HG02870 (cell line): ENCODE measurements at regions not wholly inside any gene's neighbourhood (a gene's known extent, or its start where the extent isn't known, plus 50 kb on each side); places are given as distances from the start of the nearest gene placed in this dataset.
"Not testable (repeated sequence)": the region's sequence is repeated elsewhere in the genome, so short reads cannot be mapped to it uniquely, and the experiment has no call there.

Source experiments
- ATAC-seq: cut with Tn5 transposase; IDR thresholded peaks from one replicate; pipeline ENCODE4 v1.9.1; 2021; ENCODE audit warnings: mild to moderate bottlenecking, moderate library complexity; ENCODE audit not compliant: unreplicated experiment

DNA sequence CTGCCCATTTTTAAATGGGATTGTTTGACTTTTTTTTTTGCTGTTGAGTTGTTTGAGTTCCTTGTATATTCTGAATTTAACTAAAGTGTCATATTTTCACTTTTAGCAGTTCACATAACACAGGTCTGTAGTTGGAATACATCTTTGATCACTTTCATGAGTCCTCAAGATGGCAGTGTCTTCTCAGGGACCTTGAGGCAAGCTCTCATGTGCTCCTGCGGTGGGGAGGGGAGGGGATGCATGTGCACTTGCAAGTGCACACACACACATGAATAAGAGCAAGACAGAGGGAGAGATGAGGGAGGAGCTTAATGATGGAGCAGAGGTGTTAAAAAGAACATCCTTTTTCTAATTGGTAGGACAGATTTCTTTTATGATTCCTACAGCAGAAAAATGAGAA lies 291.4 kb upstream of the OR4E1 start:
- ATAC-seq = no peak

DNA sequence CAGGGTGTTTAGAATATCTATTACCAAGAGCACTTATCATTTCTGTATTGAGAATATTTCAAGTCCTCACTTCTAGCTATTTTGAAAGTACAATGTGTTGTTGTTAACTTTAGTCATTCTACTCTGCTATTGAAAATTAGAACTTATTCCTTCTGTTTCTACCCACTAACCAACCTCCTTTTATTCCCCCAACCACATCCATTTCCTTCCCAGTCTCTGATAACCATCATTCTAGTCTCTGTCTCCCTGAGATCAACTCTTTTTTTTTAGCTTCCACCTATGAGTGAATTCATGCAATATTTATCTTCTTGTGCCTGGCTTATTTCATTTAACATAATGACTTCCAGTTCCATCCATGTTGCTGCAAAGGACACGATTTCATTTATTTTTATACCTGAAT lies 290.6 kb upstream of the OR4E1 start:
- ATAC-seq = no peak

DNA sequence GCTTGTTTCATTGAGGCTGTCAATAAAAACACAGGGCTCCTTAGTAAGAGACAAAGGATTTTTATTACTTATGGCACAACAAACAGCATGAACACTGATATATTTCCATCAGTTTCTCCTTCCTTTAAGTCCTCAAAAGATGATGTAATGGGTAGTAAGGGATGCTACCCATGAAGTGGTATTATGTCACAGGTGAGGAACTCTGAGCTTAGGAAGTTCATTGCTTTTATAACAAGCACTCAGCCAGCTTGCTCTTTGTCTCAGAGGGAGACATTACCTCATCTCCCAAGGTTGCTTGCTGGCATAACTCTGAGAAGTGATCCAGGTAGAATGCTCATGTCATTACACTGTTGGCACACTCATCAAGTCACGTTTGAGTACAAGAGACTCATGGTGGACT lies 287.0 kb upstream of the OR4E1 start:
- ATAC-seq = no peak

DNA sequence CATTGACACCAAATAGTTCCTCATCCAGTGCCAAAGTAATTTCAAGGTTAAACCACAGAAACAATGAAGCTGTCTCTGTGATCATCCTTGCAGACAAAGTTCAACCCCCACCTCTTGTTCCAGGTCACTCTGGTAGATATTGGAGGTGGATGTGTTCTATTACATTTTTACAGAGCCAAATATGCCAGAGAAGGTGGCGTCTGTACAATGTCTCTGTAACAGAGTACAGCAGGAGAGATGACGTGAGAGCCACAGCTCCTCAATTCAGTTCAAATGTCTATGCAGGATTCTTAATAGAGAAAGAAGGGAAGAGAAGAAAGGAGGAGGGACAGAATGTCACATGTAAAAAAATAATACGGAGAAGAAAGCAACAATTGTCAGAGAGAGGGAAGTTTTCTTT lies 268.3 kb upstream of the OR4E1 start:
- ATAC-seq = no peak

DNA sequence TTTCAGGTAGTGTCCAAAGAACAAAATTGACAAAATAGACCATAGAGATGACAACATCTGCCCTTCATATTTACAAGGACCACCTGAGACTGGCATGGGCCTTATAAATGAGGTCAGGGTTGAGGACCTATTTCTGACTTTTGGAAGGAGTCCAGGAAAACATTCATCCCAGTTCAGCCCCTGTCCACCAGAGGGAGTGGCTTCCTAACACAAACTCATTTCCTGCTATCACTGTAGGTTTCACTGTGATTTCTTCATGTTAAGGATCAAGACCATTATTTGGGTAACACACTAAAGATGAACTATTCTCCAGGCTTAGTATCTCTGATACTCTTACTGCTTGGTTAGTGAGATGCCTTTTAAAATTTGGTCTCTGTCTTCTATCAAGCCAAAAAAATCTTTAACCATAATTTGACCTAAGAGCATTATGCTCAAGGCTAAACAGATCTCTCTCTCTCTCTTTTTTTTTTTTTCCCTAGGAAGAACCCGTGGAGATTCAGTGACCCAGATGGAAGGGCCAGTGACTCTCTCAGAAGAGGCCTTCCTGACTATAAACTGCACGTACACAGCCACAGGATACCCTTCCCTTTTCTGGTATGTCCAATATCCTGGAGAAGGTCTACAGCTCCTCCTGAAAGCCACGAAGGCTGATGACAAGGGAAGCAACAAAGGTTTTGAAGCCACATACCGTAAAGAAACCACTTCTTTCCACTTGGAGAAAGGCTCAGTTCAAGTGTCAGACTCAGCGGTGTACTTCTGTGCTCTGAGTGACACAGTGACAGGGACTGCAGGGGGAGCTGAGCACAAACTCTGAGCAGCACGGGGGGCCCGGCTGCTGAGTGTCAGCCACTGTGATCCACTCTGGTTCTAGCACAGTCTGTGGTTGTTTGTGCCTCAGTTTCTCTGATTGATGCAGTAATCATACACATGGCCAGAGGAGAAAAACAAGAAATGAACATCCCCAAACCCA lies 267.6 kb upstream of the OR4E1 start:
- no peak for ATAC-seq

DNA sequence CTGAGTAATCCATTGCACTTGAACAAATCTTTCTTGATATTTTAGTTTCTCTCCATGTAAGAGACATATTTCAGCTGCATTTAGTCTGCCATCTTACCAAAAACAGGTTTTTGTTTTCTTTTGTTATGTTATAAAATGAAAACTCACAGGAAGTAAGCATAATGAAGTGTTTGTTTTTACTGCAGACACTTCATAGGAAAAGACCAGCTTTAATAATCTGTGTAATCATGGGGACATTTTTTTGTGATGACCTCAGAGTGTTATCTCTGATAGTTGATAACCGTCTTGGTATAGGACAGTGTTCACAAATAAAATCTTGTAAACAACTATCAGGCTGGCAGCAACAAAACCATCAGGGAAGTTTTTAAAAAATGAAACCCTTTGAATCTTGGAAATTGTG lies 266.2 kb upstream of the OR4E1 start:
- ATAC-seq = no peak

DNA sequence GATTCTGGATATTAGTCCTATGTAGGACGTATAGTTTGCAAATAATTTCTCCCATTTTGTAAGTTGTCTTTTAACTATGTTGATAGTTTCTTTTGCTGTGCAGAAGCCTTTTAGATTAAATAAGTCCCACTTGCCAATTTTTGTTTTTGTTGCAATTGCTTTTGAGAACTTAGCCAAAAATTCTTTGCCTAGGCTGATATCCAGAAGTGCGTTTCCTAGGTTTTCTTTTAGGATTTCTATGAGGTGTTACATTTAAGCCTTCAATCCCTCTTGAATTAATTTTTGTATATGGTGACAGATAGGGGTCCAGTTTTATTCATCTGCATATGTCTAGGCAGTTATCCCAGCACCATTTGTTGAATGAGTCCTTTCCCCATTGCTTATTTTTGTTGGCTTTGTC lies 264.4 kb upstream of the OR4E1 start:
- ATAC-seq = no peak

DNA sequence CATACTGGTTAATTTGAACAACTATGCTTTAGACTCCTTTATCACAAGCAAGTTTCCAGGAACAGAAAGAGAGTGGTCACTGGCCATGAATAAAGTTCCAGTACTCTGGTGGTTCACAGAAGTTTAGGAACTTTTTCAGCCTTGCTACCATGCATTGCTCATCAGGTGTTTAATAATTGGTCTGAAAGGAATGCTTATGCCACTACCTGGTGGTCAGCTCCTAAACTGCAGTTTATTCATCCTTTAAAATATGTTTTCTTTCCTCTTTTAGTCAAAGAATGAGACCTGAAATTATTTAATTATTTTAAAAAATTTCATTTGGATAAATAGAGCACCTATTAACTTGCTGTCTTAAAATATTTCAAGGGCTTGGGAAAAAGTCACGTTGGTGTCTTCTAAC lies 260.1 kb upstream of the OR4E1 start:
- ATAC-seq = no peak

DNA sequence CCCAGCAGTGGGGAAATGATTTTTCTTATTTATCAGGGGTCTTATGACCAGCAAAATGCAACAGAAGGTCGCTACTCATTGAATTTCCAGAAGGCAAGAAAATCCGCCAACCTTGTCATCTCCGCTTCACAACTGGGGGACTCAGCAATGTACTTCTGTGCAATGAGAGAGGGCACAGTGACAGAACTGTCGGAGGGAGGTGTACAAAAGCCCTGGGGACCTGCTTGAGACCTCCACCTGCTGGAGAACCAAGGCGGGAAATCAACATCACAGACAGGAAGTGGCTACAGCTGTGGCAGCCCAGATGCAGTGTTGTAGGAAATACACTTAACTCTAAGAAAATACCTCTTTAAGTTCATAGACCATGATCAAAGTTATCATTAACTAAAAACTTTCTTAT lies 250.9 kb upstream of the OR4E1 start:
- no peak for ATAC-seq

DNA sequence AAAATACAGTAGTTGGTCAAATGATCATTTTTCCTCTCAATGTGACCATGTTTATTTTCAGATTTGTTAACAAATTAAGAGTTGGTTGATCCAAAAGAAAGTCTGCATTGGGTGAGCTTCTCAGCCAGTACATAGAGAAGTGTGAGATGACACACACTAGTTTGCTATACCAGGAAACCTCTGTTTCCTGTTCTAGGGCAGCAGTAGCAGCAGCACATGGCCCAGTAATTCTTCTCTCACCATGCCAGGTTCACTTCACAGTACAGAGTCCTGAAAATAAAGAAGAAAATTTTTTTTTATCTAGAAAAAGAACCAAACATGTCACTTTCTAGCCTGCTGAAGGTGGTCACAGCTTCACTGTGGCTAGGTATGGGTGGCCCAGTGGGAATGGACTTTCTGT lies 250.2 kb upstream of the OR4E1 start:
- no peak for ATAC-seq

DNA sequence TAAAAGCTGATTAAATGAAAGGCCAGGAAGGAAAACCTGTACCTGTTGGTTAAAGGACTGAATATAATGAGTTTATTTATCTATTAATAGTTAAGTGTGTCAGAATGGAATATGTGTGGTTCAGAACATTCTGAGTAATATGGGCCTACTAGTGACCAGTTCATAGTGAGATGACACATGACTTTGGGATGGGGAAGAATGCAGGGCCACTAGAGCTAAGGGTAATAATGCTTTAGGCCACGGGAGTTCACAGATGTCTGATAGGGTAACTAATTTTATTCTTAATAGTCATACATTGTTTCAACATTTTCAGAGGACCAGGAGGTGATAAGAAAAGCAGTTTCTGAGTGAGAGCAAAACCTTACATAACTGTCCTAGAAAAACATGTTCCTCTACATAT lies 247.8 kb upstream of the OR4E1 start:
- ATAC-seq = no peak

DNA sequence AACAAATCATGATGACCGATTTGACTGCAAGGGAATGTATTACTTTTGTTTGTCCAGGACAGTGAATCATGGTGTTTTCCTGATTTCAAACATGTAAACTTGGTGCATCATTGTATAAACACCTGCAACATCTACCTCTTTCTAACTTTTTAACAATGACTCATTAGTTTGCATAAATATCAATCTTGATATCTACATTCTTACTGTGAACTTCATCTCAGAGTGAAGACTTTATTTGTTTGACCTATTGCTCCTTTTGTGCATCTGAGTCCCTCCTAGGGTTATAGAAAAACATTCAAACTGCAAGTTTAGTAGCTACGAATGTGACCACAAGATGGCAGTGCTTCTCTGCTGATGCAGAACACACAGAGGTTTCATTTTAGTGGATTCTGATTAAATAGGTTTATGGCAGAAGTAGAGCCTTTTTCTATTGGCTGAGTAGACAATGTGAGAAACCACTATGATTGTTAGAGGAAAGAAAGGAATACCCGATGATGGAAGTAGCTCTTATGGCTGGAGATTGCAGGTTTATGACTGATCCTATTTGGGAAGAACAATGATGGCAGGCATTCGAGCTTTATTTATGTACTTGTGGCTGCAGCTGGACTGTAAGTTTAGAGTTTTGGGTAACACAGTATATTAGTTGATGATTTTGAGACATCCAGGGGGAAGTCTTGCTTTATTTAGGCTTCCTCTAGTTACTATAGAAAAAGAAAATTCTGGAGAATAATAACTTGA lies 244.2 kb upstream of the OR4E1 start:
- peak; percentile 63 for ATAC-seq

DNA sequence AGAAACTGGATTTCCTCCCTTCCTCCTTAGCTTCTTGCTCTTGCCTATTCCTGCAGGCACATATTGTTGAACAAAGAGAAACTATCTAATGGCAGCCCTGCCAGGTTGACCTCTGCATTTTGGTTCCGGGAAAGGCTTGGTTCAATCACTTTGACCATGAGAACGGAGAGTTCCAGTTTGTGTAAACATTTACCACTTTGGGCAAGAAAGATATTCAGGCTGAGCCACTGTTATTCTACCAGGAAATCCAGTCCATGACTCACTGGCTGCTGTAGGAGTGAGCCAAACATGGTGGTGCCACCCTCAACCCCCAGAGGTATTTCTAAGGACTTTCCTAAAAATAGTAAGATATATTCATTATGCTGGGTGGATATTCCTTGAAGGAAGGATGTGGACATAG lies 242.2 kb upstream of the OR4E1 start:
- ATAC-seq = no peak

DNA sequence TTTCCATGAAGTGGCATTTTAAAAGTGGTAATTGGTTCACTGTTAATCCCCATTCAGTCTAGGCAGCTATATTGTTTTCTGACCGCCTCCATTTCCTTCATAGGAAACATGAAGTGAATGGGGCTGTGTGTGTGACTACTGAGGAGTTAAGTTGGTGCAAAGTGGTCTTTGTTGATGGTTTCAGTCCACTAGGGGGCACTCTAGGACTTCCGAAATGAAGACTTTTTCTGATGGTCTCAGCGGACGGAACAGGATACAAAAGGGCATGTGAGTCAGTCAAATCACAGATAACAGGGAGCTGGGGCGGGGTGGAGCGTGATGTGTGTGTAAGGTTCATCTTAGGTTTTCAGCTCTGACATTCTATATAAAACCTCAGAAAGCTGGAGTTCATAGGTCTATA lies 240.1 kb upstream of the OR4E1 start:
- ATAC-seq = no peak

DNA sequence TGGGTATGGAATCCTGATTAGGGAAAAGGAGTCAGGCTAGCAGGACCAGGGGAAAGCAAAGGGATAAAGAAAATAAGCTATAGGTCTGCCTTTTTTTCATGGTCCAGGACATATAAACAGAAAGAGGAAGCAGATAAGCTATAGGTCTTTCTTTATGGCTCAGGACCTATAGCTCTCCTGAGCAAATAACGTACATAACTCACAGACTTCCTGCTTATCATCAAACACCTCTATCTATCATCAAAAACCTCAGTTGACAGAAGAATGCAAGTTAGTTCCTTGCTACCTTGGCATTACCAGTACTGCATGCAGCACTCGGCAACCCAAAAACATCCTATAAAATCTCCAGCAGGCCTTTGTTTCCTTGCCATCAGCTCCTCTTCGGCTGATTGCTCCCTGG lies 238.7 kb upstream of the OR4E1 start:
- no peak for ATAC-seq

DNA sequence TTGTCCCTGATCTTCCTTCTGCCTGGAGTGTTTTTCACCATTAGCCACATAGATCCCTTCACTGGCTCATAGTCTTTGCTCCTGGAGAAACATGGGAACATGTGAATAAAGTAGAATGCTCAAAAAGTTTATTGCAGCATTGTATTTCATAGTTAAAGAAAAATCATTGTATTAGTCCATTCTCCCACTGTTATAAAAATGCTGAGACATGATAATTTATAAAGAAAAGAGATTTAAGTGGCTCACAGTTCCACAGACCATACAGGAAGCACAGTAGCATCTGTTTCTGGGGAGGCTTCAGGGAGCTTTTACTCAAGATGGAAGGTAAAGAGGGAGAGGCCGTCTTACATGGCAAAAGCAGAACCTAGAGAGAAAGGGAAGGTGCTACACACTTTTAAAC lies 238.3 kb upstream of the OR4E1 start:
- ATAC-seq = no peak

DNA sequence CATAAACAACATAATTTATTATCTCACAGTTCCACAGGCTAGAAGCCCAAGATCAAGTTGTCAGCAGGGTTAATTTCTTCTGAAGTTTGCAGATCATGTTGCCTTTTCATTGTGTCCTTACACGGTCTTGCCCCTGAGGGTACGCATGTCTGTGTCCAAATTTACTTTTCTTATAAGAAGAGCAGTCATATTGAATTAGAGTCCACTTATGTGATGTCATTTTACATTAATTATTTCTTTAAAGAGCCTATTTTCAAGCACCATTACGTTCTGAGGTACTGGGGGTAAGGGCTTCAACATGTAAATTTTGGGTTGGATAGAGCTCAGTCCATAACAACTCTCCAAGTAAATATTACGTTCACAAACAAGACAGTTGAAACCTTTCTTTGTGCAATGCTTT lies 236.6 kb upstream of the OR4E1 start:
- ATAC-seq = no peak

DNA sequence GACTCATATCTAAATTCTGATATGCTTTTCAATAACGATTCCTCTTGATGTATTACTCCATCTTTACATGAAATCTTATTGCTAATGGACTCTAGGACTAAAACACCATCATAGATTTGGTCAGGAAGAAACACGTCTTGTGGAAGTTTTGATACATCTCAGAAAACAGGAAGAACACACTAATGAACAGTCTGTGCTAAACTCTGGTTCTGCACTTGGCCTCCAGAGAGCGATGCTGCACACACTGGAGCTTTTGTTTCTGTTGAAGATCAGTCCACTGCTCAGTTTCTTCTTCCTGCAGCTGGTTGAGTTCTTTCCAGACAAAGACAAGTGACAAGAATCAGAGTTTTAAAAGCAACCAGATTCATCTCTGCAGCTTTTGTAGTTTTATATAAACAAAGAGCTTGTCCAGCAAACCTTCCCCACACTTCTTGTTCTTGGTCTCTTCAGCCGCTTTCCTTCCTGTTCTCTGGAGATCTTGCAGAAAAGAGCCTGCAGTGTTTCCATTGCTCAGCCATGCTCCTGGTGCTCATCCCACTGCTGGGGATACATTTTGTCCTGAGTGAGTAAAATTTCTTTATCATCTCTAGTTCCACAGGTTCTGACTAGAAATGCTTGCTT lies 229.1 kb upstream of the OR4E1 start:
- no peak for ATAC-seq

DNA sequence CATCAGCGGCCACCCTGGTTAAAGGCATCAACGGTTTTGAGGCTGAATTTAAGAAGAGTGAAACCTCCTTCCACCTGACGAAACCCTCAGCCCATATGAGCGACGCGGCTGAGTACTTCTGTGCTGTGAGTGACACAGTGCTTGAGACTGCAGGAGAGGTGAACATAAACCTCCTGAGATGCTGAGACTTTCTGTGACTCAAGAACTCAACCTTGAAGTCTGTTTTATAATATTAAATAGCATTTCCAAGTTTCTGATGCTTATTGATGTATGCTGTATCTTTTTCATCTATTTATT lies 221.2 kb upstream of the OR4E1 start:
- not testable (repeated sequence) for ATAC-seq

DNA sequence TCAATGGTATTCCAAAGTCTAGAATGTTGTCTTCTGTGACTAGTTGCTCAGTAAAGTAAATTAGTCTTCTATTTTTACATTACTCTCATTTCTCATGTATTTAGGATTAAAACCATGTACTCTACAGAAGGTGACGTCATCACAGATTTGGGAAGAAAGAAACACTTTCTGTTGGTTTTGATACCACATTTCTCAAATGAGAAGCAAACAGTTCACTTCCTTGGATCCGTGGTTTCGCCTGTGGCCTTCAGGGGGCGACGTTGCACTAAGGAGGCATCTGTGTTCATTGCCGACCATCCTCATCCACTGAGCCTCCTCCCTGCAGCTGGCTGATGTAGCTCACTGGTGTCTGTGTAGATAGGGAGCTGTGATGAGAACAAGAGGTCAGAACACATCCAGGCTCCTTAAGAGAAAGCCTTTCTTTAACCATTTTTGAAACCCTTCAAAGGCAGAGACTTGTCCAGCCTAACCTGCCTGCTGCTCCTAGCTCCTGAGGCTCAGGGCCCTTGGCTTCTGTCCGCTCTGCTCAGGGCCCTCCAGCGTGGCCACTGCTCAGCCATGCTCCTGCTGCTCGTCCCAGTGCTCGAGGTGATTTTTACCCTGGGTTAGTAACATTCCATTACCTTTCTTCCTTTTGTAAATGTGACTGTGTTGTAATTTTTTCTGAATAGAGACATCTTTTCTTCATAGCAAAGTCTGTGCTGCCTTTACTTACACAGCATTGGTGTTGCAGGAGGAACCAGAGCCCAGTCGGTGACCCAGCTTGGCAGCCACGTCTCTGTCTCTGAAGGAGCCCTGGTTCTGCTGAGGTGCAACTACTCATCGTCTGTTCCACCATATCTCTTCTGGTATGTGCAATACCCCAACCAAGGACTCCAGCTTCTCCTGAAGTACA lies 220.6 kb upstream of the OR4E1 start:
- no peak for ATAC-seq

DNA sequence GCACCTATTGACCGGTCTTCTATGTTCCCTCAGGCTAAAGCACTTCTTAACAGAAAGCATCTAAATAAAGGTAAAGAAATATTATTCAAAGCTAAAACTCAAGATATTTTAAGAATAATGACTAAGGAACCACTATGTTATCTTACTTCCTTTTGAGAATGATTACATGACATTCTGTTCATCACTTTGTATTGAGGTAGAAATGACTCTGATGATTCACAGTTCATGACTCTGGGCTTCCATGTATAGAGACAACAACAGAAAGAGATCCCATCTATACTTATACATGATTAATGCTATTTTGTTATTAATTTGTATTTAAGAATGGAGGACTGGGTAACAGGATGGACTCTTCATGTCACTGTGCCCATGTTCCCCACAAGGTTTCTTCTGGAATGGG lies 218.3 kb upstream of the OR4E1 start:
- ATAC-seq = no peak
